Spleen (tissue), 3 donors: ENCODE measurements at regions not wholly inside any gene's neighbourhood (a gene's known extent, or its start where the extent isn't known, plus 50 kb on each side); places are given as distances from the start of the nearest gene placed in this dataset.

Source experiments
- POLR2A ChIP-seq, 3 donors: fragments of 450-650 bp; IDR thresholded peaks; one replicate each; pipeline ENCODE4 v1.5.1; 2017; ENCODE audit warnings: antibody characterized with exemption in 3 of 3, mild to moderate bottlenecking in 1 of 3
- POLR2AphosphoS5 ChIP-seq, 3 donors: sonication (generic); formaldehyde crosslinking; IDR thresholded peaks; one replicate each; pipeline ENCODE4 v1.5.1; 2017; ENCODE audit warnings: antibody characterized with exemption in 3 of 3

GRCh38 chr5:62083247-62083646 is 222.8 kb upstream of the KIF2A start:
- TF ChIP-seq POLR2AphosphoS5 (IDR thresholded peaks at IDR 0.05) (no peak), POLR2A (IDR thresholded peaks at IDR 0.05) (no peak)
